ENCODE measurements at regions not wholly inside any gene's neighbourhood (a gene's known extent, or its start where the extent isn't known, plus 50 kb on each side); places are given as distances from the start of the nearest gene placed in this dataset.

GRCh38 chr9:25571491-25571890, 106.8 kb downstream of the TUSC1 start:
- TF ChIP-seq, protein P1, sequence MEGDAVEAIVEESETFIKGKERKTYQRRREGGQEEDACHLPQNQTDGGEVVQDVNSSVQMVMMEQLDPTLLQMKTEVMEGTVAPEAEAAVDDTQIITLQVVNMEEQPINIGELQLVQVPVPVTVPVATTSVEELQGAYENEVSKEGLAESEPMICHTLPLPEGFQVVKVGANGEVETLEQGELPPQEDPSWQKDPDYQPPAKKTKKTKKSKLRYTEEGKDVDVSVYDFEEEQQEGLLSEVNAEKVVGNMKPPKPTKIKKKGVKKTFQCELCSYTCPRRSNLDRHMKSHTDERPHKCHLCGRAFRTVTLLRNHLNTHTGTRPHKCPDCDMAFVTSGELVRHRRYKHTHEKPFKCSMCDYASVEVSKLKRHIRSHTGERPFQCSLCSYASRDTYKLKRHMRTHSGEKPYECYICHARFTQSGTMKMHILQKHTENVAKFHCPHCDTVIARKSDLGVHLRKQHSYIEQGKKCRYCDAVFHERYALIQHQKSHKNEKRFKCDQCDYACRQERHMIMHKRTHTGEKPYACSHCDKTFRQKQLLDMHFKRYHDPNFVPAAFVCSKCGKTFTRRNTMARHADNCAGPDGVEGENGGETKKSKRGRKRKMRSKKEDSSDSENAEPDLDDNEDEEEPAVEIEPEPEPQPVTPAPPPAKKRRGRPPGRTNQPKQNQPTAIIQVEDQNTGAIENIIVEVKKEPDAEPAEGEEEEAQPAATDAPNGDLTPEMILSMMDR (IDR thresholded peaks at IDR 0.05) = no peak
- H3K4me3 ChIP-seq = no peak overlapping the region
- H3K27ac ChIP-seq = no peak overlapping the region
- H3K36me3 ChIP-seq = no peaks in the 10 kb centered on the region
- intact Hi-C loops (cut with DNase I) = no loop called here
- DNase-seq (ENCODE audit: low spot score in 2 of 2) = no peak
- no peaks in the 10 kb centered on the region for H3K9me3 ChIP-seq
- H3K27me3 ChIP-seq = no peaks in the 10 kb centered on the region
- H3K4me1 ChIP-seq = no peaks in the 10 kb centered on the region

DNA sequence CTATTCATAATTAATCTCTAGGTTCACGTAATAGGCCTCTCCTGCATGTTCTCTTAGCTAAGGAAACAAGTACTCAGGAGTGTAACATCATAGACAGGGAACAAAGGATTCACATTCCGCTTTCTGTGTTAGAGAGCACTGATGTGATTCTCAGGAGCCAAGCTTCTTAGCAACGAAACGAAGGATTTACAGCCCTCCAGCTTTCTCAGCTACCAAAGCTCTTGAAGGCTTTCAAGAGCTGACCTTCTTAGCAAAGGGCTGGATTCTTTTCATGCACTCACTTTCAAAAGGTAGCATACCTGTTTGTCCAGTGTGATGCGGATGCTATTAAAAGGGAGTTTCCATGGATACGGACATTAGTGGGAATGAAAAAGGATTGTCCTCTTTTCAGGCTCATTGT, 107.4 kb downstream of the TUSC1 start:
- Histone ChIP-seq H3K9me3 (no peaks in the 10 kb centered on the region), H3K4me3 (no peak overlapping the region), H3K4me1 (no peaks in the 10 kb centered on the region), H3K27ac (no peak overlapping the region), H3K27me3 (no peaks in the 10 kb centered on the region), H3K36me3 (no peaks in the 10 kb centered on the region)
- DNase-seq (ENCODE audit: low spot score in 2 of 2) = no peak
- TF ChIP-seq, protein P1 (IDR thresholded peaks at IDR 0.05) = no peak
- intact Hi-C loops (cut with DNase I) = no loop called here

GRCh38 chr9:25562101-25562500, 116.1 kb downstream of the TUSC1 start:
- Histone ChIP-seq H3K27ac (no peak overlapping the region), H3K4me3 (no peak overlapping the region), H3K27me3 (no peaks in the 10 kb centered on the region), H3K4me1 (no peaks in the 10 kb centered on the region), H3K36me3 (no peaks in the 10 kb centered on the region), H3K9me3 (no peaks in the 10 kb centered on the region)
- DNase-seq (ENCODE audit: low spot score in 2 of 2) = no peak
- intact Hi-C loops (cut with DNase I) = loop anchor here (10.0 kb wide), 1 partner anchor 153 kb away; no protein-coding TSS in a partner anchor
- TF ChIP-seq, protein P1 (IDR thresholded peaks at IDR 0.05) = no peak

GRCh38 chr9:25557645-25558300, 120.5 kb downstream of the TUSC1 start:
- Histone ChIP-seq H3K27ac (peak overlapping the region in 1 of 2 donors; percentile 22), H3K4me1 (no peaks in the 10 kb centered on the region), H3K4me3 (no peak overlapping the region), H3K36me3 (no peaks in the 10 kb centered on the region), H3K9me3 (no peaks in the 10 kb centered on the region), H3K27me3 (no peaks in the 10 kb centered on the region)
- TF ChIP-seq, protein P1 (IDR thresholded peaks at IDR 0.05) = no peak
- intact Hi-C loops (cut with DNase I) = no loop called here
- no peak for DNase-seq (ENCODE audit: low spot score in 2 of 2)

DNA sequence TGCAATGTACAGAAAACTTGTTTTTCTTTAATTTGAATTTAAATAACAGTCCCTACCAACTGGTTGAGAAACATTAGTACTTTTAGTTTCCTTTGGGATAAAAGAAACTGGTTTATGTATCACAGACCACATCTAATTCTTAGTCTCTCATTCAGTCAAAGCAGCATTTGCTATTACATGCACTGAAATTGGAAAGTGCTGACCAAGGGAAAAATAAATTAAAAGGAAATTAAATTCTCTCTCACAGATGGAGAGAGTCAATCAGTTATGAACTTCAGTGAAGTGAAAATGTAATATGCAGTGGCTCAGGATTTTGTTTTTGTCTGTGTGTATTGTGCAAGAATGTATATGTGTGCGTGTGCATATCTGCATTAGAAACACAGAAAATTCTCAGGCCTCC, 121.7 kb downstream of the TUSC1 start:
- Histone ChIP-seq H3K4me3 (no peak overlapping the region), H3K9me3 (no peaks in the 10 kb centered on the region), H3K27ac (no peak overlapping the region), H3K27me3 (no peaks in the 10 kb centered on the region), H3K4me1 (no peaks in the 10 kb centered on the region), H3K36me3 (no peaks in the 10 kb centered on the region)
- TF ChIP-seq, protein P1 (IDR thresholded peaks at IDR 0.05) = no peak
- DNase-seq (ENCODE audit: low spot score in 2 of 2) = no peak
- intact Hi-C loops (cut with DNase I) = no loop called here

DNA sequence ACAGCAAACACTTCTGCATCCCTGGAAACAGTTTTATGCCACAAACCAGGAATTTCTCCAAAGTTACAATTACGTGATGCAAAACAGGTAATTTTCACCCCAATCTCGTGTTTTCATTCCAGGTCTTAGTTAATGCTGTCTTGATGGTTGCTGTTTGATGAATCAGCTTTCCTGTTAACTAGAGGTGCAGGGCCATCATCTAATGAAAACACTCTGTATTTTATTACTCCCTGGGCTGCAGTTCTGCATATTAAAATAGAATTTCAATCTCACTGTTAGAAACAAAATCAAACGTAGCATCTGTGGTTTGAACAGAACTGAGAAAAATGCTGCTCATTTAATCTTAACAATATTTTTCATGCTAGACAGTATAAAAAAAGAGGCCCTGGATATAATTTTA, 129.4 kb downstream of the TUSC1 start:
- H3K9me3 ChIP-seq = no peaks in the 10 kb centered on the region
- H3K4me3 ChIP-seq = no peak overlapping the region
- H3K27ac ChIP-seq = no peak overlapping the region
- no peaks in the 10 kb centered on the region for H3K4me1 ChIP-seq
- DNase-seq (ENCODE audit: low spot score in 2 of 2) = no peak
- H3K27me3 ChIP-seq = no peaks in the 10 kb centered on the region
- intact Hi-C loops (cut with DNase I) = no loop called here
- H3K36me3 ChIP-seq = no peaks in the 10 kb centered on the region
- TF ChIP-seq, protein P1 (IDR thresholded peaks at IDR 0.05) = no peak

Measured in ascending aorta (tissue), 2 donors.